K562 (cell line): ENCODE measurements at regions not wholly inside any gene's neighbourhood (a gene's known extent, or its start where the extent isn't known, plus 50 kb on each side); places are given as distances from the start of the nearest gene placed in this dataset.
A peak's percentile ranks its signal among the peaks of the same experiment; 100 is the strongest.

Experiments used
- ATF7 ChIP-seq: fragments of 450-650 bp; IDR thresholded peaks from 2 replicates; pipeline ENCODE4 v1.7.1; 2014; ENCODE audit warnings: mild to moderate bottlenecking, moderate library complexity
- MAX ChIP-seq: sonication (generic); formaldehyde crosslinking; IDR thresholded peaks from 2 replicates; pipeline ENCODE4 v1.9.0; 2022; ENCODE audit warnings: mild to moderate bottlenecking, missing genetic modification reagents
- MYNN ChIP-seq, 2 experiments: sonication (generic); formaldehyde crosslinking in 1 of 2; IDR thresholded peaks; 2 replicates each; pipeline versions ENCODE4 v1.5.0 to v1.6.1; 2016 to 2020; ENCODE audit warnings: antibody characterized with exemption in 1 of 2, missing genetic modification reagents in 1 of 2
- NR2C1 ChIP-seq, 2 experiments: fragments of 450-650 bp; IDR thresholded peaks; 2 replicates each; pipeline ENCODE4 v1.6.1; 2017; ENCODE audit warnings: mild to moderate bottlenecking in 2 of 2, antibody characterized with exemption in 1 of 2, inconsistent platforms in 1 of 2, missing compliant biosample characterization in 1 of 2, missing genetic modification characterization in 1 of 2
- PCBP2 ChIP-seq: fragments of 200-400 bp; formaldehyde crosslinking; IDR thresholded peaks from 2 replicates; pipeline ENCODE4 v1.6.1; 2018; ENCODE audit warnings: low read length, low read depth, mild to moderate bottlenecking, moderate library complexity; ENCODE audit not compliant: poor library complexity, severe bottlenecking
- PRDM10 ChIP-seq: fragments of 450-650 bp; IDR thresholded peaks from 2 replicates; pipeline ENCODE4 v1.6.1; 2018; ENCODE audit not compliant: partially characterized antibody
- PRMT5 ChIP-seq: sonication (generic); formaldehyde crosslinking; IDR thresholded peaks from 2 replicates; pipeline ENCODE4 v1.5.0; 2020; ENCODE audit warnings: missing genetic modification reagents
- RBM15 ChIP-seq: fragments of 200-400 bp; formaldehyde crosslinking; IDR thresholded peaks from 2 replicates; pipeline ENCODE4 v1.6.1; 2018; ENCODE audit warnings: mild to moderate bottlenecking, low read length, moderate library complexity; ENCODE audit not compliant: insufficient read depth
- RNF2 ChIP-seq: sonication (generic); IDR thresholded peaks from 2 replicates; pipeline ENCODE4 v1.6.1; 2016
- ZBTB11 ChIP-seq, 3 experiments: fragments of 200-800 bp in 1 of 3; fragments of 250-450 bp in 1 of 3; fragments of 450-650 bp in 1 of 3; sonication (Bioruptor Pico) in 1 of 3; sonication (Bioruptor generic) in 1 of 3; formaldehyde crosslinking in 1 of 3; IDR thresholded peaks; 2 replicates each; pipeline versions ENCODE4 v1.6.1 to v1.8.0; 2016 to 2022; ENCODE audit warnings: mild to moderate bottlenecking in 2 of 3, missing genetic modification characterization in 2 of 3, missing compliant biosample characterization in 1 of 3, moderate library complexity in 1 of 3
- ZBTB33 ChIP-seq: sonication (generic); formaldehyde crosslinking; IDR thresholded peaks from 2 replicates; pipeline ENCODE4 v1.8.1; 2023; ENCODE audit warnings: mild to moderate bottlenecking, missing genetic modification reagents
- ZFP36 ChIP-seq: fragments of 150-350 bp; IDR thresholded peaks from 2 replicates; pipeline ENCODE4 v1.6.1; 2018; ENCODE audit warnings: low read length, low read depth; ENCODE audit not compliant: partially characterized antibody
- ZNF395 ChIP-seq: fragments of 200-800 bp; sonication (Bioruptor generic); IDR thresholded peaks from 2 replicates; pipeline ENCODE4 v1.6.1; 2017; ENCODE audit warnings: missing genetic modification characterization, missing compliant biosample characterization
- ZNF584 ChIP-seq: fragments of 200-800 bp; sonication (Bioruptor generic); IDR thresholded peaks from 2 replicates; pipeline ENCODE4 v1.6.1; 2016; ENCODE audit warnings: low read depth, mild to moderate bottlenecking, missing genetic modification characterization, missing compliant biosample characterization

- TF ChIP-seq ZNF395 (CRISPR knock-in tag) = peak; percentile 47; the same call in 1 of the 2 replicates
- 0 out of 6 replicates have a peak, but pooled peaks of 1 of the 3 experiments have one; percentile 33 for TF ChIP-seq ZBTB11 (CRISPR knock-in tag; IDR thresholded peaks at IDR 0.05)
- peak; percentile 18; the same call in 1 of the 2 replicates for TF ChIP-seq RNF2
- 0 out of 2 replicates have a peak, but pooled peaks have one; percentile 62 for TF ChIP-seq MYNN (IDR thresholded peaks at IDR 0.05)
- no peak for TF ChIP-seq MYNN (CRISPR knock-in tag; IDR thresholded peaks at IDR 0.05)
- TF ChIP-seq MAX (CRISPR knock-in tag) = peak; percentile 67; the same call in 1 of the 2 replicates
- 0 out of 2 replicates have a peak, but pooled peaks have one; percentile 9 for TF ChIP-seq ATF7
- TF ChIP-seq PCBP2 = no peak
- peak; percentile 28; the same call in 1 of the 2 replicates for TF ChIP-seq ZBTB33 (CRISPR knock-in tag)
- peak; percentile 22 for TF ChIP-seq PRDM10
- TF ChIP-seq RBM15 = no peak
- peak; percentile 71 for TF ChIP-seq NR2C1 (IDR thresholded peaks at IDR 0.05)
- TF ChIP-seq NR2C1 (tag; IDR thresholded peaks at IDR 0.05) = peak; percentile 62; the same call in 1 of the 2 replicates
- TF ChIP-seq PRMT5 (CRISPR knock-in tag) = no peak
- no peak for TF ChIP-seq ZFP36
- TF ChIP-seq ZNF584 (CRISPR knock-in tag) = peak; percentile 49; the same call in 1 of the 2 replicates
Observed at GRCh38 chr7:362402-363096, 72.6 kb downstream of the FOXL3 start (continued).
